ENCODE measurements at regions not wholly inside any gene's neighbourhood (a gene's known extent, or its start where the extent isn't known, plus 50 kb on each side); places are given as distances from the start of the nearest gene placed in this dataset.

DNA sequence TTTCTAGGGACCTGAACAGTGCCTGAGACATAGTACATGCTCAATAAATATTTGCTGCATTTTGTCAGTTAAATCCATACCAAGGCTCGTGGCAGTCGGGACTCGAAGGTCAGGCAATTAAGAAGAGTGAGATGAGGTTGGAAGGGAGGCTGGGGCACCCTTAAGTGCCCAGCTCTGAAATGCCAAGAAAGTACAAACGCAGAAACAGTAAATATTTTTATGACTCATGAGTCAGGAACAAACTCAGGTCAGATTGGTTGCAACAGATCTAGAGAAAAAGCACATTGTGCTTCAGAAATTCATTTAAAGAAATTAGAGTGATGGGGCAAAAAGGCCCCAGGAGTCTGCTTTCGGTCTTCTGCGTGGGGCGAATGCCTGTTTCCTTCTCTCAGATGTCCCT lies 83.0 kb upstream of the FZD10 start:
- no peak for DNase-seq
- Histone ChIP-seq H3K36me3 (no peaks in the 10 kb centered on the region), H3K27me3 (peaks cover 0 to 55% (median 3%) of the 10 kb centered on the region in 3 donors), H3K4me1 (no peaks in the 10 kb centered on the region), H3K9me3 (peaks cover 0 to 8% (median 4%) of the 10 kb centered on the region in 4 donors), H3K27ac (no peak overlapping the region), H3K4me3 (no peak overlapping the region)
- intact Hi-C loops (cut with DNase I; ENCODE audit: low total_unique reads): no loop called here
- no peak for TF ChIP-seq POLR2A (IDR thresholded peaks at IDR 0.05)
- TF ChIP-seq, protein P1, sequence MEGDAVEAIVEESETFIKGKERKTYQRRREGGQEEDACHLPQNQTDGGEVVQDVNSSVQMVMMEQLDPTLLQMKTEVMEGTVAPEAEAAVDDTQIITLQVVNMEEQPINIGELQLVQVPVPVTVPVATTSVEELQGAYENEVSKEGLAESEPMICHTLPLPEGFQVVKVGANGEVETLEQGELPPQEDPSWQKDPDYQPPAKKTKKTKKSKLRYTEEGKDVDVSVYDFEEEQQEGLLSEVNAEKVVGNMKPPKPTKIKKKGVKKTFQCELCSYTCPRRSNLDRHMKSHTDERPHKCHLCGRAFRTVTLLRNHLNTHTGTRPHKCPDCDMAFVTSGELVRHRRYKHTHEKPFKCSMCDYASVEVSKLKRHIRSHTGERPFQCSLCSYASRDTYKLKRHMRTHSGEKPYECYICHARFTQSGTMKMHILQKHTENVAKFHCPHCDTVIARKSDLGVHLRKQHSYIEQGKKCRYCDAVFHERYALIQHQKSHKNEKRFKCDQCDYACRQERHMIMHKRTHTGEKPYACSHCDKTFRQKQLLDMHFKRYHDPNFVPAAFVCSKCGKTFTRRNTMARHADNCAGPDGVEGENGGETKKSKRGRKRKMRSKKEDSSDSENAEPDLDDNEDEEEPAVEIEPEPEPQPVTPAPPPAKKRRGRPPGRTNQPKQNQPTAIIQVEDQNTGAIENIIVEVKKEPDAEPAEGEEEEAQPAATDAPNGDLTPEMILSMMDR (IDR thresholded peaks at IDR 0.05): no peak
- TF ChIP-seq POLR2AphosphoS5 (IDR thresholded peaks at IDR 0.05): no peak
- no peak for TF ChIP-seq EP300 (IDR thresholded peaks at IDR 0.05)
- 68 to 81% (median 79%) methylated on average over 7 of the region's 7 CpGs for WGBS, 5 donors

DNA sequence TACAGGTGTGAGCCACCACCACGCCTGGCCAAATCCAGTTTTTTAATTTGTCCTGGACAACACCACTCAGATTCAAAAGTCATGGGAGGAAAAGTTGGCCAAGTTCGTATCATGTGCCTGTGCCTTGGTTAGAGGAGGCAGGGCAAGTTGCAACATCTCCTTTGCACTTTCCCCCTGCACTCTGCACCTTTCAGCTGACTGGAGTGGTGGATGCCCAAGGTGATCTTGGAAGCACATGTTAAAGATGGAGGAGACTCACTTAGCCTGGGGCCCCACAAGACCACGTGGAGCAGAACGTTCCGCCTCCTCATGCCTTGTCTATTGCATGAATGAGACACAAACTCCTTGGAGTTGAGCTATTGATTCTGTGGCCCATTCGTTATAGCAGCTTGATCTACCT lies 82.1 kb upstream of the FZD10 start:
- Histone ChIP-seq H3K27me3 (peaks cover 0 to 61% (median 3%) of the 10 kb centered on the region in 3 donors), H3K27ac (no peak overlapping the region), H3K36me3 (no peaks in the 10 kb centered on the region), H3K9me3 (peaks cover 0 to 8% (median 4%) of the 10 kb centered on the region in 4 donors), H3K4me1 (no peaks in the 10 kb centered on the region), H3K4me3 (no peak overlapping the region)
- DNase-seq: no peak
- TF ChIP-seq EP300 (IDR thresholded peaks at IDR 0.05) (no peak), POLR2A (IDR thresholded peaks at IDR 0.05) (no peak), POLR2AphosphoS5 (IDR thresholded peaks at IDR 0.05) (no peak)
- TF ChIP-seq, protein P1 (IDR thresholded peaks at IDR 0.05): no peak
- WGBS, 5 donors: 53 to 79% (median 62%) methylated on average over 6 of the region's 6 CpGs
- intact Hi-C loops (cut with DNase I; ENCODE audit: low total_unique reads): no loop called here

DNA sequence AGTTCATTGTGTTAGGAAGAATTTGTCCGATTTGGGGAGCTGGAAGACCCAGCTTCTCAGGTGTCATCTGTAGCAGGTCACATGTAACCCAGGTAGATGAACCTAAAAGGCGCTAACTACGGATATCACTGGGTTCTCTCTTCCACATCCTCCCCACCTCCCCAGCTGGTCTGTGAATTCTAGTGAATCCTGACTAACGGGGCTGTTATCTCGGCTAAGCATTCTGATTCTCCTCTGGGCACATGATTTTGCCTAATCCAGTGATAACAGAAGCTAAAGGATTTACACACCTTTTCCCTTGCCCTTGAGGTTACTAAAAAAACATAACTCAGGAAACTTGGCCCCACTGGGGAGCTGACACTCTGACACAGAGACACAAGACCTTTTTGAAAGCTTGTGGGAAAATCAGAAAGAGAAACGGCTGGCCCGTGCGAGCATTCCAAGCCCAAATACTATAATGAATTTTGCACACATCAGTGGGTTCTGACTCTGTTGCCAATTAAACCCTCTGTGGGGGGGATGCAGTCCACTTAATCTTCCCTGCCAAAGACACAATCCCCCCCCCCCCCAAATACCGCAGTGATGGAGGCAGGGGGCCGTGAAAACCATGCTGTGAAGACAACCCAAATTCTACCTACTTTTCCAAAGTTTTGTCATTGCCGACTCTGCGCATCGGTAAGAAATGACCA lies 81.0 kb upstream of the FZD10 start:
- intact Hi-C loops (cut with DNase I; ENCODE audit: low total_unique reads): no loop called here
- Histone ChIP-seq H3K9me3 (peaks cover 0 to 8% (median 4%) of the 10 kb centered on the region in 4 donors), H3K4me3 (no peak overlapping the region), H3K27me3 (peaks cover 0 to 62% (median 3%) of the 10 kb centered on the region in 3 donors), H3K4me1 (no peaks in the 10 kb centered on the region), H3K27ac (no peak overlapping the region), H3K36me3 (no peaks in the 10 kb centered on the region)
- WGBS, 5 donors: 43 to 51% (median 48%) methylated on average over 13 of the region's 13 CpGs
- TF ChIP-seq POLR2A (IDR thresholded peaks at IDR 0.05) (no peak), POLR2AphosphoS5 (IDR thresholded peaks at IDR 0.05) (no peak), EP300 (IDR thresholded peaks at IDR 0.05) (no peak)
- TF ChIP-seq, protein P1 (IDR thresholded peaks at IDR 0.05): no peak
- DNase-seq: no peak

DNA sequence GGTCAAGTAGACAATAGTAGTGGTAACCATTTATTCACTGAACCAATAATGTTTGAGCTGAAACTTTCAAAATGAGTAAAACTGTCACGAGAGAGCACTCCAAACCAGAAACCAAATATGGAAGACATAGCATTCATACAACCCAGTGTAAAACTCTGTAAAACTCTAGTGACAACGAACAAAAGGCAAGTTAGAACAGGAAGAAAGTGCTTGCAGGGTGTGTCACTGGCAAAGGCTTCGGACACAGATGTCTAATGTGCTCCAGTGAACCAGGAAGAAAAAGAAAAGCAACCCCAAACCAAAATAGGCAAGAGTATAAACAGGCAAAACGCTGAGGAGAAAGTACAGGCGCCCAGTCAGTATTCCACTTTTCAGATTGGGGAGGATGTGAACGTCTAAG lies 79.3 kb upstream of the FZD10 start:
- Histone ChIP-seq H3K27ac (no peak overlapping the region), H3K27me3 (peaks cover 0 to 62% (median 3%) of the 10 kb centered on the region in 3 donors), H3K4me1 (no peaks in the 10 kb centered on the region), H3K36me3 (no peaks in the 10 kb centered on the region), H3K9me3 (peaks cover 0 to 8% (median 0%) of the 10 kb centered on the region in 4 donors), H3K4me3 (no peak overlapping the region)
- TF ChIP-seq, protein P1 (IDR thresholded peaks at IDR 0.05): no peak
- TF ChIP-seq POLR2AphosphoS5 (IDR thresholded peaks at IDR 0.05): no peak
- TF ChIP-seq EP300 (IDR thresholded peaks at IDR 0.05): no peak
- 52 to 62% (median 59%) methylated on average over 6 of the region's 6 CpGs for WGBS, 5 donors
- intact Hi-C loops (cut with DNase I; ENCODE audit: low total_unique reads): no loop called here
- no peak for DNase-seq

Measured in stomach (tissue), 8 donors.